GM18519 (cell line): ENCODE measurements at regions not wholly inside any gene's neighbourhood (a gene's known extent, or its start where the extent isn't known, plus 50 kb on each side); places are given as distances from the start of the nearest gene placed in this dataset.

Source experiments
- ATAC-seq: cut with Tn5 transposase; IDR thresholded peaks from one replicate; pipeline ENCODE4 v1.9.1; 2021; ENCODE audit warnings: mild to moderate bottlenecking, moderate library complexity; ENCODE audit not compliant: unreplicated experiment, low FRiP score

DNA sequence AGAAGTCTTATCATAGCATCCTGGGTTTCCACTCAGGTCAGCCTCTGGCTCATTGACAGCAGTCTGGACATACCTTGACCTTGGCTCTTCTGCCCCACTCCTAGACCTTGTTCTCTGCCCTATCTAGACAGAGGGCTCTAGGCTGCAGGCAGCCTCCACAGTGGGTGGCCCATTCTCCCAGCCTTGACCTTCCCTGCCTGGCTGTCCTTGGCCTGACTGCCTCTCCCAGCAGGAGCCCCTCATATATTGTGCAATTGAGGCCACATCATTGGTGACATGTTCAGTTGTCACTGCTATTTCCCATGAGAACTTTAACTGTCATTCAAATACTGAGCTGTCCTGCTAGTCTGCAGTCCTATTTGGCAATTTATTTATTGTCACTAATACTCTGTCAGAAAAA is 503.4 kb downstream of the PLXNA4 start:
- ATAC-seq = no peak

DNA sequence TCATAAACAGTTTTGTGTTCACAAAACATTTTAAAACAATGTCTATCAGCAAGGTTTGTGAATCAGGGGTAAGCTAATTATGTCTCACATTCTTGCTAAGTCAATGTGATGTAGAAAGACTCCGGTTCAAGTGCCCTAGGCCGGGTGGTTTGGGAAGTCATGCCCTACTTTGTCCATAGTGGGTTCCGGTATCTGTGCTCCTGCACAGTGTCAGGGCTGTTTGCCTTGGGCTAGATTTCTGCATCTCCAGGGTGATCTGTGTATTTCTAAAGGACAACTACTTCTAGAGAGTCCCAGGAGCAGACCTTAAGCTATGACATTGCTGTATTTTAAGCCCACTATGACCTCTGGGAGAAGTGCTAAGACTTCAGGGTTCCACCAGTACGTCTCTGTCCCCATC is 504.1 kb downstream of the PLXNA4 start:
- ATAC-seq = no peak

DNA sequence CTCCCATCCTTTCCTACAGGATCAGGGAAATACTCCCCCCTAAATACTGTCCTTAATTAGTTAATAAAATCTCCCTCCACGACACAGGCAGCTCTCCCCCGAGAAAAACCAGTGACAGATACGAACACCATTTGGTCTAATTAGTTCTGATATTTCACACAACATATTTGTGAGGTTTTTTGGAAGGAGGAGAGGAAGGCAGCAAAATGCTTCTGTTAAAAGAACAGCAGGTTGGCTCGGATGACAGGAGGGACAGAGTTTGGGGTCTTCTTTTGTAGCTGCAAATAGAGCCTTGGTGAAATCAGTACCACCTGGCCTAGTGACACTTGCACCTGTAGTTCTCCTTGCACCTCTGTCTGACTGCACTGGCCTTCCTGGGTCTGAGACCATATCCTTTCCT is 507.0 kb downstream of the PLXNA4 start:
- ATAC-seq = no peak

DNA sequence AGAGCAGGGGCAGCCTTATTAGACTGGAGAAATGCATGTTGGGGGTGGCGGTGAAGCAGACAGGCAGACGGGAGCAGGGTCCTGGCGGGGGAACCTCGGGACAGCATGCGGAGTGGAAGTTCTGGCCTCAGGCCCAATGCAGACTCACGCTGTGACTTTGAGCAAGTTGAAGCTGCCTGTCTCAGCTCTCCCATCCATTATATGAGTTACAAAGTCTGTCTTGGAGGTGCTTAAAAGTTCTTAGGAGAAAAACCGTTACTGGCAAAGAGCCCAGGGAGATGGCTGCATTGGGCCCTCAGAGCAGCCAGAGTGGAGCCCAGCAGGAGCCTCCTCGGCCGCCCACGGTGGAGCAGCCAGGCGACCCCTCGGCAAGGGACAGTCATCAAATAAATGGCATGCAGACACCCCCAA is 509.5 kb downstream of the PLXNA4 start:
- no peak for ATAC-seq

DNA sequence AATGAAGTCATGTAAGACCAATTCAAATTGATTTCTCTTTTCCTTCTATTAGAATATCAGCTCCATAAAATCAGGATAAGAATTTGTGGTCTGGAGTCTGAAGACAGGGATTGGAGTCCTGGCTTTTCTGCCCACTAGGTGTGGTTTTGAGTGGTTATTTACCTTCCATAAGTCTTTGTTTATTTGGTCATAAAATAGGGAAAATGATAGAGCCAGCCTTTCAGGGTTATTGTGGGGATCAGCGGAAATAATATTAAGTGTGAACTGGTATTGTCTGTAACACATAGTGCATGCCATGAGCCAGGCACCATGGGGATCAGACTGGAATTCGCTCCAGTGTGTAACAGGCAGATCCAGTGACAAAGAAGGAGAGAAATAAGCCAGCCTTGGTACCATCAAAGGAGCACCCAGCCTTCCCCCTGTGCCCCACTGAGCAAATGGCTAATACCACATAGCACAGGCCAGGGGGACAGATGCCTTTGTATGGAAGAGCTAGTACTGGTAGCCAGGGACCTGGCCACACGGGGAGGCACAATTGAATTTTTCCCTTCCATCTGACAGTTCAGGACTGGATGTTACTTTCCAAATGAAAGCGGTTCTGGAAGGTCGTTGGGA is 509.7 kb upstream of the PODXL start:
- no peak for ATAC-seq

DNA sequence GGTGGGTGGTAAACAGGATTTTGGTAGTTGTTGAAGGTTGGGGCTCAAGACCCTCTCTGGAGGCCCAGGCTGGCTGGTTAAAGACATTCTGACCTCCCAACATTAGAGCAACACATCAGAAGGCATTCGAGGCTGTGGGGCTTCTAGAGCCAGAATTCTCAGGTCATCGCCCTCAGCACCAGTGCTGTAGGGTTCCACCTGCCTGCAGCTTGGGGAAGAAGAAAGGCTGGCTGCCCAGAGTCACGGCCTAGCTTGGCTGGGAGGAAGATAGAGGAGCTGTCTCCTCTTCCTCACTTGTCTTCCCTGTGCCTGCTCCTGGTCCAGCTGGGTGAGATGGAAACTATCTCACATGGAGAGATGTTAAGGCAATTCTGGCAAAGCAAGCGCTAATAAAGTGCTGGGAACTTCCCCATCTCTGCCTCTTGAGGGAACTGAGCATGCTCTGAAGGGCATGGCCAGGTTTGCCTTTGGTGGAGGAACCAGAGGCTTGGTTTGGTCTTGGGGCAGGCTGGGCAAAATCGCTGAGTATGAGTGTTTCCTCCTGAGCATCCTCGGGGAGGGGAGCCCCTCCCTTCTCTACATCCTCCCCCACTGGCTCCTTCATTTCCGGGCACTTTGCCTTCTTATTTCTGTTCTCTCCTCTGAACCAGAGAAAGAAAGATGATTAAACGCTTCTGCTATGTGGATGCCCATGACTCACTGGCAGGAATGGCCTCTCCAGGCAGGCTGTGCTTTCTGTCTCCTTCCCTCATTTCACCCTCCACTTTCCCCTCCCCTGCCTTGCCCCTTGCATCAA is 509.0 kb upstream of the PODXL start:
- ATAC-seq = no peak

DNA sequence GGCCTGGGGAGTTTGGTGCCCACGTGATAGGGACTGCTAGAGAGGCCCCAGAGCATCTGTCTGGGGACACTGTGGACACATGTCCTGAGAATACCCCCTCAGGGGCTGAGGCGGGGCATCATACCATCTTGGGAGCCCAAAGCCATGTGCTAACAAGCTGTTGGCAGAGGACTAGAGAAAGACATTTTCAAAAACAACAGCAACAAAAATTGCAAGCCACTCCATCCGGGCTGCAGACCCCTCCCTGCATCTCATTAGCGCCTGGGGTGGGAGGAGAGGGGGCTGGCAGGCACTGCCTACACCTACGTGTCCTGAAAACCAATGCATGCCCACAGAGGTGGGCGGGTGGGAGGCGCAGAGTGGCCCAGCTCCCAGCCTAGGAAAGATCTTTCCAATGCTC is 507.4 kb upstream of the PODXL start:
- no peak for ATAC-seq

DNA sequence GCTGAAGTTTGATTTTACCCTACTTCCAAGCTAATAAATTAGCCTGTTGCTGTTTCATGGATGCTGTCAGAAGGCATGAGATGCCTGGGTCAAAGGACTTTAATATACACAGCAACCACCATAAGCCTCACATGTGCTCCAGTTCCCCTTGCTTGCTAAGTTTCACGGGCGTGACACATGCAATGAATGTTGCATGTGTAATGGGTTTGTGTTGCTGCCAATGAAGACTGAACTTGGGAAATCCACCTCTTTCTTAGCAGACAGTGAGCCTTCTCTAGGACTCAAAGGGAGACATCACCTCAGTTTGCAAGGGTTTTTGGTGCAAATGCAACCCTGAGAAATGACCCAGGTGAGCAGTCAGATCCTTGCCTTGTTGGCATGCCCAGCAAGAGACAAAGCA is 505.5 kb upstream of the PODXL start:
- ATAC-seq = no peak

DNA sequence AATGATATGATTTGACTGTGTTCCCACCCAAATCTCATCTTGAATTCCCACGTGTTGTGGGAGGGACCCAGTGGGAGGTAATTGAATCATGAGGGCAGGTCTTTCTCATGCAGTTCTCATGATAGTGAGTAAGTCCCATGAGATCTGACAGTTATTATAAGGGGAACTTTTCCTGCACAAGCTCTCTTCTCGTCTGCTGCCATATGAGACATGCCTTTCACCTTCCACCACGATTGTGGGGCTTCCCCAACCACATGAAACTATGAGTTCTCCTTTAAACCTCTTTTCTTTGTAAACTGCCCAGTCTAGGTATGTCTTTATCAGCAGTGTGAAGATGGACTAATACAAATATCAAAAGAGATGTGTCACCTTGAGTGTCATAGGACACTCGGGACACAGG is 502.7 kb upstream of the PODXL start:
- ATAC-seq = no peak

DNA sequence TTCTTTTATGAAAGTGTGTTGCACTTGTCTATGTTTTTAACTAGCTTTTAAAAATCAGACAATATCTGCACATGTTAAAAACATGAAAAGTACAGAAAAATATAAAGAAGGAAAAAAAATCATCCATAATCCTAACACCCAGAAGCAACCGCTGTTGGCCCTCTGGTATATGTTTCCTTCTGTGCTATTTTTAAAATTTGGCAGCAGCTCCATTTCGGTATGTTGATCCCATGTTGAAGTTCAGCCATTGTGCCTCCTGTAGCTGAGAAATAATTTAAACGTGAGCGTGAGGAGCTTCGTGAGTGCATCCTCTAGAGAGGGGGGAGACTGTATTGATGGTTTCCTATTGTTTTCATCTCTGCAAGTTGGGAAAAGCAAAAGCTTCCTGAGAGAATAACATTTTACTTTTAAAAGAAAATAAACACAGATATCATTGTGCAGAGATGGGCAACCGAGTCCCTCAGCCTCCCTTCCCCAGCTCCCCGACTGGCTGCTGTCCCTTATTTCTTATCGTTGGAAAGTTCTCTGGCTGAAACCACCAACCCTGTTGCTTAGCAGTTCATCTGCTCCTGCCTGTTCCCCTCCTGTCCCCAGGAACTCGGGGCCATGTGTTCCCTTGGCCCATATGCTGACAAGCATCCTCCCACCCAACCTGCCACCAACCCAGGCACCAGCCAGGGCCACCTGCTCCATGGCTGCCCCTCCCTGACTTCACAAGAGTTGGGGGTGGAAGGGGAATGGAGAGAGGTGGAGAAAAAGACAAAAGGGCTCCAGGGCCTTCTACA is 499.1 kb upstream of the PODXL start:
- no peak for ATAC-seq

DNA sequence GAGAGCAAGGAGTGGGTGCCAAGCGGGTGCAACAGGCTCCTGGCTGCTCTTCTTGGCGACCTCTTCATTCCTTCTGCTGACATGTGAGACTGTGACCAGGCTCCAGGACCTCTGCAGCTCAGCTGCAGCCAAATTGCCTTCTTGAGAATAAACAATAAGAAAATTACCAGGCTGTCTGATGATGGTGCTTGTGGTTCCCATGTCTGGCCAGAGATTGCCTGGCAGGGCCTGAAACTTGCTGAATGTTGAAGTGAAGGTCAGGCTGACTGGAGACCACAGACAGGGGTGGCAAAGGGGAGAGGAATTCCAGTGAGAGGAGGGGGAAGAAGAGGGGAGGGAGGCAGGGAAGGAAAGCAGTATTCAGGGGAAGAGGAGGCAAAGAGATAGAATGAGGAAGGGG is 497.4 kb upstream of the PODXL start:
- no peak for ATAC-seq

DNA sequence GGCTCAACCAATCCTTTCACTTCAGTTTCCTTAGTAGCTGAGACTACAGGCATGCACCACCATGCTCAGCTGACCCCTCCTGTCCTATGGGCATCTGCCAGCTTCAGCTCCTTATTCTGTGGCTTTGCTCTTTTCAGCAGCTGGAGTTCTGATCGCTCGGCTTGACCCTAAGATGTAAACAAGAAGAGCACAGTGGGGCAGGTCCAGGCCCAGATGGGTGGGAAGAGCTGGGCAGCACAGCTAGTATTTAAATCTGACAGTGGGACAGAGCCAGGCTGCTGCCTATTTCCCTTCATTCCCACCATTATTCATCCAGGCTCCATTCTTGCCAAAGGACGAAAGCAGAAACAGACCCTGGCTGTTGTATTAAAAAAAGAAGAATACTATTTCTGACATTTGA is 494.9 kb upstream of the PODXL start:
- ATAC-seq = no peak

DNA sequence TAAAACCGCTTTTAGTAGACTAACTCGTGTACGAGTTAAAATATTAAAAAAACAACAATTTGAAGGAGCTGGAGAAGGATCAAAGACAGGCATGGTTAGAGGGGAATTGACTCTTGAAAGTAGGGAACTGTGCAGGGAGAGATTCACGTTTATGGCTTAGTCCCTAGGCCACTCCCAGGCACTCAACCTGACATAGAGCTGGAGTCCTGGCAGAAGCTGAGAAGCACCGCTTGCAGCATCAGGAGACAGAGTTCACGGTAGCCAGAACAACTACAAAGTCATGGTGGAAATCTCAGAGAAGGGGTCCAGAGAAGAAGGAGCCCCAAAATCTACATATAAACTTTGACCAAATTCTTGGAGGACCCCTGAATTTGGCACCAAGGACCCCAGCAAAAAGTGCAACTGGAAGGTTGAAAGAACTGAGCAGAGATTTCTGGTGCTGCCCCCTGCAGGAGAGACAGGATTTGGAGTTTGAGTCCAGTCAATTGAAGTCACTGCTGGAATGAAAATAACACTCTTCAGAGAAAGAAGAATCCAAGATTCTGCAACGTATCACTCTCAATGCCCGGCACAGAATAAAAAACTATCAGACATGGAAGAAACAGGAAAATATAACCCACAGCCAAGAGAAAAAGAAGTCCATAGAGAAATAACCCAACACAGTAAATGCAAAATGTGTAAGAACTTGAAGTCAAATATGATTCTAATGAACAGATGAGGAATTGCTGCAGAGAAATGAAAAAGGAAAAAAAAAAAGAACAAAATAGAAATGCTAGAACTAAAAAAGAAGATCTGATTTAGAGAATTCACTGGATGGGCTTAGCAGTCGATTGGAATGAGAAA is 493.3 kb upstream of the PODXL start:
- no peak for ATAC-seq

DNA sequence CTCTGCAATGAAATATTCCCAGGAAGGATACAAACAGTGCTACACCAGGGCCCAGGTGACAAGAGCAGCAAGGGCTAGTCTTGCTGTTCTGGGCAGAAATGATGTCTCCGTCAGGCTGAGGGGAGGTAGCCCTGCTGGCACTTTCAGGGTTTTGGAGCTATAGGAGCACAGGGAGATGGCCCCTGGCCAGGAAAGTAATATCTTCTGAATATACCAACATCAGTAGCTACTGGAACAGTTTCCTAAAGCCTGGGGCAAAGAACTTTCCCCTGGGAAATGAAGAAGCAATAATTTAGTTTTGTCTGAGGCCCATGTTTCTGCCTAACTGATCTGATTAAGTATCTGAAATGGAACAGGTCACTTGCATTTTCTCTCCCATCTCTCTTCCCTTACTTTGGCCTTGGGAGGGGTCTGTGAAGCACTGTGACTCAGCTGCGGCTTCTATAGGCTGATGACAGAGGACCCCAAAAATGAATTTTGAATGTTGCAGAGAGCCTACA is 489.1 kb upstream of the PODXL start:
- ATAC-seq = no peak

DNA sequence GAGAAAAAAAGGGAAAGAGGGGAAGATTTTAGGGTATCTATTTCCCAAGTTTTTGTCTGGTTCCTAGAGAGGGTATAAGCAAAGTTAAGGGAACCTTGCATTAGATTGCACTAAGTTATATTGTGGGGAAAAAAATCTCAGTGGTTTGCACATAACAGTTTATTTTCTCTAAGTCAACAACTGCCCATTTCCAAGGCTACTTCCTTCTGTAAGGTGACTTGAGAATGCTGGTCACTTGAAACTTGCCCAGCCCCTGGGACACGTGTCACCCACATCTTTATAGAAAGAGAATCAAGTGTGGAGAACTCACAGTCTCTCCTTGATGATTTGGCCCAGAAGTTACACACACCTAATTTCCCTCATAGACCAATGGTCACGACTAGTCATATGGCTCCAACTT is 488.6 kb upstream of the PODXL start:
- ATAC-seq = no peak

DNA sequence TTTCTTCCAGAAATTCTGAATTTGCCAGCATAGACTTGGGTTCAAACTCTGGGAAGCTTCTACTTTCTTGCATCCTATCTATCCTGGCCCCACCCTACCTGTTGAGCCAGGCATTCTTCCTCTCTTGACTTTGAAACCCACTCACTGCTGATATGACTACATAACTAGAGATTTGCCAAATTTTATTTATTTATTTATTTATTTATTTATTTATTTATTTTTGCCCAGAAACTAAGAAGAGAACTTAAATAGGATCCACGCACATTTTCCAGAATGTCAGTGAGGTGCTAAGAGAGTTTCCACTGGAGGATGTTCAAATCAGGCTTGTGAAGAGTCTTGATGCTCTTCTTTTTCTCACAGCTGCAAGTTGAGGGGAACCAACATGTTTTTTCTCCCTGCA is 487.8 kb upstream of the PODXL start:
- no peak for ATAC-seq

DNA sequence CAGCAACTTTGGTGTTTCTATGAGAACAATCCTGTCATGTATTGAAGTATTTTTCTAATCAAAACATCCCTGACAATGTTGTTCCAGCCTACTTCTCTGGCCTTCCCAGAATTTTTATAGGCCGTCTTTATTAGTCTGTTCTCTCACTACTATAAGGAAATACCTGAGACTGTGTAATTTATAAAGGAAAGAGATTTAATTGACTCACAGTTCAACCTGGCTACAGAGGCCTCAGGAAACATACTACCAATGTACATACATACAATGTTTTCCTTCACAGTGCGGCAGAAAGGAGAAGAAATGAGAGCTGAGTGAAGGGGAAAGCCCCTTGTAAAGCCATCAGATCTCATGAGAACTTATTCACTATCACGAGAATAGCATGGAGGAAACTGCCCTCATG is 484.7 kb upstream of the PODXL start:
- no peak for ATAC-seq

DNA sequence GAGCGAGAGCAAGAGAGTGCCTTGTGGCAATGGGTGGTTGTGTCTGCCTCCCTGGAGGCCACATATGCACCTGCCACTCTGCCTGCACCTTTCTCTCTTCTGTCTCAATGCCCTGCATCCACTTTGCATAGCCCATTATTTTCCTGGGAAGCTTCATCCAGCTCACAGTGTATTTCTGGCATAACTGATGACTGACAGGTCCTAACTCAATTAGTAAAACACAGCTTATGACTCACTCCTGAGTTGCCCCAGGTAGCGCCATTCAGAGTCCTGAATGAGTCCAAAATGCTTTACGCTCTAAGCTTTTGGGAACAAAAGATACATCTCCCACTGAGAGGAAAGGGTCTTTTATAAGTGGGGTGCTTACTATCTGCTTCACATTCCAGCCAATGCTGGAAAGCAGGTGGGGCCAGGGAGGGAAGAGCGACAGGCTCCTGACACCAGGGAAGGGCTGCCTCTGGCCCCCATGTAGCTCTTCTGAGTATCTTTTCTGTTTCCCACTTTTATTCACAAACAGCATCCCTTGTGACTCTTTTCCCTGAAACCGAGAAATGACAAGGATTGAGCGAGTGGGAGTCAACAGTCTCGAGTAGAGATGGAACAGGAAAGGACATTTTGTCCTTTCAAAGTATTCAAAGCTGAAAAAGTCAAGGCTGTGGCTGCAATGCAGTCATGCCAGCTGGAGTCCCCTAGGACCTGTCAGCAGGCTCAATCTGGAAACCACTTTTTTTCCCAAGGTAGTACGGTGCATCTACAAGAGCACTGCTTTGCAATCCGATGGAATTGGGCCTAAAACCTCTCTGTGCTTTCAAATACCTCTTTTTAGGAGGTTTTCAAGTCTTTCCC is 479.3 kb upstream of the PODXL start:
- ATAC-seq = no peak

DNA sequence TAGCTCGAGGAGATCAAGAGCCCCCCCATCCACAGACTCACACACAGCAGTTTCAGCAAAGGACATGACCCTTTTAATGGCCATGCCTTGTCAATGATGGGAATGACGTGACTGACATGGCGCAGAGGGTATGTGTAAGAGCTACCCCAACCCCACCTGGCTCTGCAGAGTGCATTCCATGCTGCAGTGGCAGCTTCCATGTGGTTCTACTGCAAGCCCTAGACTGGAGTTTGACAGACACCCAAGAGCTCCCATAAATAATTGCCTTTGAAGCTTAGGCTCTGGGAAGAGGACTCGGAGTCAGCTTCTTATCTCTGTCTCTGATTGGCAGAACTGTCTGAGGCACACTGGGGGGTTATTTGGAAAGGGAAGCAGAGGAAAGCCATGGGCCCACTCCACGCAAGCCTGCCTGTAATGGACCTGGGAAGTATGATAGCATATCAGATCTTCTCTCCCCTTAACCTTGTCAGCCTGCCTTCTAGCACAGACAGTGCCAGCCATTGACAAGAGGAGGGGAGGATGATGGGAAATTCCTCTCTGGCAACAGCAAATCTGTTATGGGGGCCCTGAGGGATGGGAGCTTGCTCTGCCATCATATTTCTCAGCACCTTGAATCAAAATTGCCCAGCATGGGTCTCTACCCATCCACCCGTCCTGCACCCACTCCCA is 478.5 kb upstream of the PODXL start:
- ATAC-seq = no peak
